Spleen (tissue), 11 donors: ENCODE measurements at regions not wholly inside any gene's neighbourhood (a gene's known extent, or its start where the extent isn't known, plus 50 kb on each side); places are given as distances from the start of the nearest gene placed in this dataset.

Experiments
- DNase-seq: peaks from one replicate; pipeline ENCODE4 v3.0.0-alpha.2; 2020
- H3K27ac ChIP-seq, 8 donors: fragments of 200-600 bp; sonication (generic) in 7 of 8; 1 replicate in 4 of 8; 2 replicates in 4 of 8; pipeline versions ENCODE4 v1.5.0 to v1.8.0; 2016 to 2021; ENCODE audit warnings: inconsistent platforms in 4 of 8, mild to moderate bottlenecking in 4 of 8, moderate library complexity in 1 of 8
- H3K27me3 ChIP-seq, 7 donors: fragments of 200-600 bp; sonication (generic) in 6 of 7; replicated peaks in 1 of 7; 1 replicate in 4 of 7; 2 replicates in 3 of 7; pipeline versions ENCODE4 v1.5.0 to v1.8.0; 2016 to 2021; ENCODE audit warnings: inconsistent platforms in 3 of 7, mild to moderate bottlenecking in 1 of 7
- H3K36me3 ChIP-seq, 6 donors: fragments of 200-600 bp; sonication (generic) in 5 of 6; 1 replicate in 4 of 6; 2 replicates in 2 of 6; pipeline versions ENCODE4 v1.5.0 to v1.8.0; 2016 to 2021; ENCODE audit warnings: inconsistent platforms in 2 of 6
- H3K4me1 ChIP-seq, 6 donors: fragments of 200-600 bp; sonication (generic) in 5 of 6; 1 replicate in 3 of 6; 2 replicates in 3 of 6; pipeline versions ENCODE4 v1.5.0 to v1.8.0; 2016 to 2021; ENCODE audit warnings: inconsistent platforms in 3 of 6
- H3K4me3 ChIP-seq, 8 donors: fragments of 200-600 bp; sonication (generic) in 7 of 8; 1 replicate in 4 of 8; 2 replicates in 4 of 8; pipeline versions ENCODE4 v1.5.0 to v1.8.0; 2016 to 2021; ENCODE audit warnings: inconsistent platforms in 4 of 8, mild to moderate bottlenecking in 4 of 8, moderate library complexity in 2 of 8
- H3K9me3 ChIP-seq, 8 donors: fragments of 200-600 bp; sonication (generic) in 7 of 8; 1 replicate in 4 of 8; 2 replicates in 4 of 8; pipeline versions ENCODE4 v1.5.0 to v1.8.0; 2016 to 2021; ENCODE audit warnings: inconsistent platforms in 4 of 8
- CTCF ChIP-seq, 11 experiments: fragments of 200-600 bp in 7 of 11; fragments of 450-650 bp in 4 of 11; sonication (generic) in 4 of 11; IDR thresholded peaks in 8 of 11; conservative IDR thresholded peaks in 3 of 11; 1 replicate in 7 of 11; 2 replicates in 4 of 11; pipeline versions ENCODE4 v1.4.0 to v1.8.0; 2016 to 2021; ENCODE audit warnings: antibody characterized with exemption in 11 of 11, inconsistent platforms in 4 of 11, mild to moderate bottlenecking in 1 of 11
- POLR2A ChIP-seq, 3 donors: fragments of 450-650 bp; IDR thresholded peaks; one replicate each; pipeline ENCODE4 v1.5.1; 2017; ENCODE audit warnings: antibody characterized with exemption in 3 of 3, mild to moderate bottlenecking in 1 of 3
- POLR2AphosphoS5 ChIP-seq, 3 donors: sonication (generic); formaldehyde crosslinking; IDR thresholded peaks; one replicate each; pipeline ENCODE4 v1.5.1; 2017; ENCODE audit warnings: antibody characterized with exemption in 3 of 3
- WGBS, 5 donors: extraction: QIAGEN DNeasy Blood & Tissue Kit in 3 of 5; methylation state at CpG; one replicate each; pipeline versions ENCODE4 v1.1.5 to v1.1.7; 2013 to 2018; 5-methylcytosine and 5-hydroxymethylcytosine counted together
- intact Hi-C: fragments of 100-400 bp; cut with DNase I; formaldehyde crosslinking; loops from one replicate; pipeline ENCODE4 v1.15.0; 2023; ENCODE audit warnings: low total_unique reads
- donor health status: healthy with polysubstance abuse.
- donor health status: DM: no; HTN: no; CAD: no; lungs with moderate emphysema.
- donor health status: DM: no; HTN: no; CAD: no.
- donor health status: Bipolar disorder and iron deficiency.
- donor health status: healthy.
- donor health status: DM: no; HTN: no; CAD: no.
- donor health status: DM: yes; HTN: yes; CAD: no.

GRCh38 chr2:239689410-239689809 is 288.6 kb upstream of the HDAC4 start:
- Histone ChIP-seq H3K9me3 (no peaks in the 10 kb centered on the region), H3K27me3 (peaks cover 0 to 42% (median 0%) of the 10 kb centered on the region in 7 donors), H3K36me3 (no peaks in the 10 kb centered on the region), H3K4me3 (no peak overlapping the region), H3K27ac (no peak overlapping the region), H3K4me1 (no peaks in the 10 kb centered on the region)
- no peak for DNase-seq
- TF ChIP-seq CTCF (IDR thresholded peaks at IDR 0.05 in 8 of 11, conservative IDR thresholded peaks at IDR 0.05 in 3 of 11) (no peak), POLR2A (IDR thresholded peaks at IDR 0.05) (no peak), POLR2AphosphoS5 (IDR thresholded peaks at IDR 0.05) (no peak)
- WGBS, 5 donors = 76 to 92% (median 86%) methylated on average over 8 of the region's 8 CpGs
- intact Hi-C loops = no loop called here

GRCh38 chr2:239688840-239689239 is 288.0 kb upstream of the HDAC4 start:
- H3K36me3 ChIP-seq = no peaks in the 10 kb centered on the region
- TF ChIP-seq POLR2AphosphoS5 (IDR thresholded peaks at IDR 0.05) (no peak), CTCF (IDR thresholded peaks at IDR 0.05 in 8 of 11, conservative IDR thresholded peaks at IDR 0.05 in 3 of 11) (no peak), POLR2A (IDR thresholded peaks at IDR 0.05) (no peak)
- H3K27me3 ChIP-seq = peaks cover 0 to 47% (median 0%) of the 10 kb centered on the region in 7 donors
- no peaks in the 10 kb centered on the region for H3K4me1 ChIP-seq
- DNase-seq = peak; percentile 64
- no peaks in the 10 kb centered on the region for H3K9me3 ChIP-seq
- intact Hi-C loops = no loop called here
- H3K27ac ChIP-seq = no peak overlapping the region
- 79 to 87% (median 85%) methylated on average over 8 to 9 of the region's 9 CpGs for WGBS, 5 donors
- no peak overlapping the region for H3K4me3 ChIP-seq

GRCh38 chr2:239688122-239688681 is 287.4 kb upstream of the HDAC4 start:
- no peak overlapping the region for H3K27ac ChIP-seq
- H3K27me3 ChIP-seq = peaks cover 0 to 48% (median 0%) of the 10 kb centered on the region in 7 donors
- intact Hi-C loops = no loop called here
- H3K36me3 ChIP-seq = no peaks in the 10 kb centered on the region
- peak; percentile 58 for DNase-seq
- peak in 3 of 11 experiments; percentile 13 to 23 (median 18) for TF ChIP-seq CTCF (IDR thresholded peaks at IDR 0.05 in 8 of 11, conservative IDR thresholded peaks at IDR 0.05 in 3 of 11)
- no peak for TF ChIP-seq POLR2A (IDR thresholded peaks at IDR 0.05)
- peak in 1 of 3 donors; percentile 10 for TF ChIP-seq POLR2AphosphoS5 (IDR thresholded peaks at IDR 0.05)
- 64 to 77% (median 66%) methylated on average over 12 to 14 of the region's 14 CpGs for WGBS, 5 donors
- peaks cover 0 to 3% (median 0%) of the 10 kb centered on the region in 8 donors for H3K9me3 ChIP-seq
- no peaks in the 10 kb centered on the region for H3K4me1 ChIP-seq
- H3K4me3 ChIP-seq = no peak overlapping the region

GRCh38 chr2:239687441-239687840 is 286.6 kb upstream of the HDAC4 start:
- Histone ChIP-seq H3K4me1 (no peaks in the 10 kb centered on the region), H3K27me3 (peaks cover 0 to 48% (median 0%) of the 10 kb centered on the region in 7 donors), H3K27ac (no peak overlapping the region), H3K4me3 (no peak overlapping the region), H3K9me3 (peaks cover 0 to 9% (median 1%) of the 10 kb centered on the region in 8 donors), H3K36me3 (no peaks in the 10 kb centered on the region)
- DNase-seq = peak; percentile 24
- WGBS, 5 donors = 65 to 85% (median 75%) methylated on average over 5 of the region's 5 CpGs
- no peak for TF ChIP-seq POLR2A (IDR thresholded peaks at IDR 0.05)
- TF ChIP-seq CTCF (IDR thresholded peaks at IDR 0.05 in 8 of 11, conservative IDR thresholded peaks at IDR 0.05 in 3 of 11) = no peak
- no peak for TF ChIP-seq POLR2AphosphoS5 (IDR thresholded peaks at IDR 0.05)
- intact Hi-C loops = no loop called here
